HG03066 (cell line): ENCODE measurements at regions not wholly inside any gene's neighbourhood (a gene's known extent, or its start where the extent isn't known, plus 50 kb on each side); places are given as distances from the start of the nearest gene placed in this dataset.

Experiments
- ATAC-seq: cut with Tn5 transposase; IDR thresholded peaks from one replicate; pipeline ENCODE4 v1.9.1; 2021; ENCODE audit warnings: low read depth; ENCODE audit not compliant: unreplicated experiment

GRCh38 chr13:34035178-34035577 lies 217.2 kb downstream of the RFC3 start:
- ATAC-seq = no peak

- ATAC-seq = no peak
Measured at GRCh38 chr13:34035676-34036325, 217.9 kb downstream of the RFC3 start.

GRCh38 chr13:34037636-34038540 lies 219.9 kb downstream of the RFC3 start:
- no peak for ATAC-seq

GRCh38 chr13:34038541-34039068 lies 220.7 kb downstream of the RFC3 start:
- no peak for ATAC-seq

- ATAC-seq = no peak
Measured at GRCh38 chr13:34039678-34040077, 221.7 kb downstream of the RFC3 start.

GRCh38 chr13:34040863-34041262 lies 222.9 kb downstream of the RFC3 start:
- no peak for ATAC-seq

- no peak for ATAC-seq
Measured at GRCh38 chr13:34044041-34044440, 226.1 kb downstream of the RFC3 start.

GRCh38 chr13:34044660-34045080 lies 226.7 kb downstream of the RFC3 start:
- no peak for ATAC-seq

- ATAC-seq = no peak
Measured at GRCh38 chr13:34046457-34046856, 228.5 kb downstream of the RFC3 start.

GRCh38 chr13:34048652-34049051 lies 230.7 kb downstream of the RFC3 start:
- ATAC-seq = no peak

- ATAC-seq = no peak
Measured at GRCh38 chr13:34056733-34057258, 238.8 kb downstream of the RFC3 start.

GRCh38 chr13:34064456-34065205 lies 246.7 kb downstream of the RFC3 start:
- no peak for ATAC-seq

- no peak for ATAC-seq
Measured at GRCh38 chr13:34065928-34066327, 248.0 kb downstream of the RFC3 start.

- no peak for ATAC-seq
Measured at GRCh38 chr13:34066344-34066743, 248.4 kb downstream of the RFC3 start.

- ATAC-seq = no peak
Measured at GRCh38 chr13:34070006-34070405, 252.1 kb downstream of the RFC3 start.

- no peak for ATAC-seq
Measured at GRCh38 chr13:34070544-34071303, 252.8 kb downstream of the RFC3 start.

- no peak for ATAC-seq
Measured at GRCh38 chr13:34076319-34076718, 258.4 kb downstream of the RFC3 start.

- no peak for ATAC-seq
Measured at GRCh38 chr13:34076943-34077703, 259.2 kb downstream of the RFC3 start.

- no peak for ATAC-seq
Measured at GRCh38 chr13:34078334-34078999, 260.5 kb downstream of the RFC3 start.
